MM.1S (cell line): ENCODE measurements at regions not wholly inside any gene's neighbourhood (a gene's known extent, or its start where the extent isn't known, plus 50 kb on each side); places are given as distances from the start of the nearest gene placed in this dataset.

Experiments used
- DNase-seq: peaks from one replicate; pipeline ENCODE4 v3.0.0-alpha.2; 2015
- H2AFZ ChIP-seq: fragments of 300-600 bp; sonication (generic); 2 replicates; pipeline ENCODE4 v1.6.0; 2016; ENCODE audit warnings: antibody characterized with exemption, low read length
- H3F3A ChIP-seq: fragments of 300-600 bp; sonication (generic); 2 replicates; pipeline ENCODE4 v1.6.1; 2016; ENCODE audit warnings: mild to moderate bottlenecking, antibody characterized with exemption, low read length, moderate library complexity, mixed read lengths; ENCODE audit not compliant: insufficient read depth
- H3K27ac ChIP-seq: fragments of 300-600 bp; sonication (generic); 2 replicates; pipeline ENCODE4 v1.5.1; 2016; ENCODE audit warnings: mild to moderate bottlenecking, low read length
- H3K27me3 ChIP-seq: fragments of 300-600 bp; sonication (generic); replicated peaks from 2 replicates; pipeline ENCODE4 v1.6.0; 2016; ENCODE audit warnings: low read length; ENCODE audit not compliant: insufficient read depth
- H3K36me3 ChIP-seq: fragments of 300-600 bp; sonication (generic); replicated peaks from 2 replicates; pipeline ENCODE4 v1.6.1; 2016; ENCODE audit warnings: mild to moderate bottlenecking, low read length, mixed read lengths; ENCODE audit not compliant: insufficient read depth
- H3K4me1 ChIP-seq: fragments of 300-600 bp; sonication (generic); 2 replicates; pipeline ENCODE4 v1.6.1; 2016; ENCODE audit warnings: low read length, mixed read lengths
- H3K4me2 ChIP-seq: fragments of 300-600 bp; sonication (generic); 2 replicates; pipeline ENCODE4 v1.6.0; 2016; ENCODE audit warnings: low read depth, low read length
- H3K4me3 ChIP-seq: fragments of 300-600 bp; sonication (generic); 2 replicates; pipeline ENCODE4 v1.5.1; 2016; ENCODE audit warnings: low read length, mixed read lengths
- H3K79me2 ChIP-seq: fragments of 300-600 bp; sonication (generic); 2 replicates; pipeline ENCODE4 v1.6.1; 2016; ENCODE audit warnings: mixed run types, low read length, mixed read lengths
- H3K9ac ChIP-seq: fragments of 300-600 bp; sonication (generic); 2 replicates; pipeline ENCODE4 v1.6.1; 2016; ENCODE audit warnings: low read length, mixed read lengths
- H3K9me2 ChIP-seq: fragments of 300-600 bp; sonication (generic); replicated peaks from 2 replicates; pipeline ENCODE4 v1.6.1; 2016; ENCODE audit warnings: mild to moderate bottlenecking, low read length, mixed read lengths; ENCODE audit not compliant: insufficient read depth
- H3K9me3 ChIP-seq: fragments of 300-600 bp; sonication (generic); replicated peaks from 2 replicates; pipeline ENCODE4 v1.6.1; 2016; ENCODE audit warnings: mild to moderate bottlenecking, low read length, mixed read lengths; ENCODE audit not compliant: insufficient read depth
- H4K20me1 ChIP-seq: fragments of 300-600 bp; sonication (generic); 2 replicates; pipeline ENCODE4 v1.6.1; 2016; ENCODE audit warnings: mild to moderate bottlenecking, low read length, moderate library complexity, mixed read lengths; ENCODE audit not compliant: insufficient read depth
- EZH2 ChIP-seq: fragments of 300-600 bp; sonication (generic); optimal IDR thresholded peaks from 2 replicates; pipeline ENCODE3; 2017; ENCODE audit warnings: low read depth, mild to moderate bottlenecking, antibody characterized with exemption, low read length, mixed read lengths
- EZH2phosphoT487 ChIP-seq: fragments of 300-600 bp; sonication (generic); IDR thresholded peaks from 2 replicates; pipeline ENCODE4 v1.6.1; 2018; ENCODE audit warnings: antibody characterized with exemption, low read length
- TF ChIP-seq, protein P1 (sequence below): fragments of 300-600 bp; sonication (generic); IDR thresholded peaks from 2 replicates; pipeline ENCODE4 v1.5.1; 2016; ENCODE audit warnings: antibody characterized with exemption, low read length, mixed read lengths

- Histone ChIP-seq H3K9me2 (no peaks in the 10 kb centered on the region), H4K20me1 (no peaks in the 10 kb centered on the region), H3F3A (no peaks in the 10 kb centered on the region), H3K4me3 (no peak overlapping the region), H2AFZ (no peak overlapping the region), H3K36me3 (no peaks in the 10 kb centered on the region), H3K79me2 (no peaks in the 10 kb centered on the region), H3K4me1 (no peaks in the 10 kb centered on the region), H3K9me3 (no peaks in the 10 kb centered on the region), H3K9ac (no peak overlapping the region), H3K4me2 (no peak overlapping the region), H3K27ac (no peak overlapping the region), H3K27me3 (no peaks in the 10 kb centered on the region)
- TF ChIP-seq, protein P1, sequence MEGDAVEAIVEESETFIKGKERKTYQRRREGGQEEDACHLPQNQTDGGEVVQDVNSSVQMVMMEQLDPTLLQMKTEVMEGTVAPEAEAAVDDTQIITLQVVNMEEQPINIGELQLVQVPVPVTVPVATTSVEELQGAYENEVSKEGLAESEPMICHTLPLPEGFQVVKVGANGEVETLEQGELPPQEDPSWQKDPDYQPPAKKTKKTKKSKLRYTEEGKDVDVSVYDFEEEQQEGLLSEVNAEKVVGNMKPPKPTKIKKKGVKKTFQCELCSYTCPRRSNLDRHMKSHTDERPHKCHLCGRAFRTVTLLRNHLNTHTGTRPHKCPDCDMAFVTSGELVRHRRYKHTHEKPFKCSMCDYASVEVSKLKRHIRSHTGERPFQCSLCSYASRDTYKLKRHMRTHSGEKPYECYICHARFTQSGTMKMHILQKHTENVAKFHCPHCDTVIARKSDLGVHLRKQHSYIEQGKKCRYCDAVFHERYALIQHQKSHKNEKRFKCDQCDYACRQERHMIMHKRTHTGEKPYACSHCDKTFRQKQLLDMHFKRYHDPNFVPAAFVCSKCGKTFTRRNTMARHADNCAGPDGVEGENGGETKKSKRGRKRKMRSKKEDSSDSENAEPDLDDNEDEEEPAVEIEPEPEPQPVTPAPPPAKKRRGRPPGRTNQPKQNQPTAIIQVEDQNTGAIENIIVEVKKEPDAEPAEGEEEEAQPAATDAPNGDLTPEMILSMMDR, result no peak
- TF ChIP-seq EZH2, result no peak
- TF ChIP-seq EZH2phosphoT487, result no peak
- DNase-seq, result no peak
These were observed 539.7 kb downstream of the GATA3 start for GRCh38 chr10:8594176-8594575.

GRCh38 chr10:8594711-8595110 lies 540.2 kb downstream of the GATA3 start:
- TF ChIP-seq, protein P1, result no peak
- TF ChIP-seq EZH2 (no peak), EZH2phosphoT487 (no peak)
- Histone ChIP-seq H3K79me2 (no peaks in the 10 kb centered on the region), H4K20me1 (no peaks in the 10 kb centered on the region), H3K4me3 (no peak overlapping the region), H3K9ac (no peak overlapping the region), H3K36me3 (no peaks in the 10 kb centered on the region), H3K4me2 (no peak overlapping the region), H3F3A (no peaks in the 10 kb centered on the region), H3K27me3 (no peaks in the 10 kb centered on the region), H2AFZ (no peak overlapping the region), H3K27ac (no peak overlapping the region), H3K9me3 (no peaks in the 10 kb centered on the region), H3K4me1 (no peaks in the 10 kb centered on the region), H3K9me2 (no peaks in the 10 kb centered on the region)
- DNase-seq, result no peak

- H3K27me3 ChIP-seq, result no peaks in the 10 kb centered on the region
- H3K79me2 ChIP-seq, result no peaks in the 10 kb centered on the region
- H3K9me3 ChIP-seq, result no peaks in the 10 kb centered on the region
- H3K9ac ChIP-seq, result no peak overlapping the region
- H3K36me3 ChIP-seq, result no peaks in the 10 kb centered on the region
- no peak for DNase-seq
- no peaks in the 10 kb centered on the region for H3F3A ChIP-seq
- no peaks in the 10 kb centered on the region for H3K9me2 ChIP-seq
- no peak overlapping the region for H3K4me2 ChIP-seq
- no peak overlapping the region for H3K4me3 ChIP-seq
- no peak overlapping the region for H3K27ac ChIP-seq
- H3K4me1 ChIP-seq, result no peaks in the 10 kb centered on the region
- no peaks in the 10 kb centered on the region for H4K20me1 ChIP-seq
- TF ChIP-seq EZH2phosphoT487 (no peak), EZH2 (no peak)
- TF ChIP-seq, protein P1, result no peak
- no peak overlapping the region for H2AFZ ChIP-seq
These were observed 540.7 kb downstream of the GATA3 start for GRCh38 chr10:8595140-8595539.
